ENCODE measurements at regions not wholly inside any gene's neighbourhood (a gene's known extent, or its start where the extent isn't known, plus 50 kb on each side); places are given as distances from the start of the nearest gene placed in this dataset.
A peak's percentile ranks its signal among the peaks of the same experiment; 100 is the strongest.

- ATAC-seq (ENCODE audit: poor library complexity) (no peak), DNase-seq (no peak)
- intact Hi-C loops (cut with DNase I): loop anchor here (5.0 to 10.0 kb wide), 2 partner anchors 92 to 225 kb away; partner anchors contain the start of genes ITGA1 and PELO
Observed at GRCh38 chr5:52692606-52693005, 95.1 kb upstream of the ITGA1 start.

- ATAC-seq (ENCODE audit: poor library complexity): peak; percentile 62
- DNase-seq: peak; percentile 48
- intact Hi-C loops (cut with DNase I): loop anchor here (5.0 to 10.0 kb wide), 2 partner anchors 92 to 224 kb away; partner anchors contain the start of genes ITGA1 and PELO
Observed at GRCh38 chr5:52693280-52693679, 94.4 kb upstream of the ITGA1 start.

GRCh38 chr5:52693836-52694235 is 93.9 kb upstream of the ITGA1 start:
- ATAC-seq (ENCODE audit: poor library complexity) (no peak), DNase-seq (no peak)
- intact Hi-C loops (cut with DNase I): loop anchor here (5.0 to 10.0 kb wide), 2 partner anchors 91 to 223 kb away; partner anchors contain the start of genes ITGA1 and PELO

- ATAC-seq (ENCODE audit: poor library complexity): no peak
- DNase-seq: no peak
- intact Hi-C loops (cut with DNase I): loop anchor here (5.0 to 10.0 kb wide), 2 partner anchors 90 to 223 kb away; partner anchors contain the start of genes ITGA1 and PELO
Observed at GRCh38 chr5:52694648-52695047, 93.1 kb upstream of the ITGA1 start.

GRCh38 chr5:52702877-52703276 is 84.8 kb upstream of the ITGA1 start:
- no peak for DNase-seq
- no peak for ATAC-seq (ENCODE audit: poor library complexity)
- intact Hi-C loops (cut with DNase I): no loop called here

GRCh38 chr5:52703321-52703720 is 84.4 kb upstream of the ITGA1 start:
- intact Hi-C loops (cut with DNase I): no loop called here
- ATAC-seq (ENCODE audit: poor library complexity): no peak
- DNase-seq: no peak

- DNase-seq (no peak), ATAC-seq (ENCODE audit: poor library complexity) (no peak)
- intact Hi-C loops (cut with DNase I): no loop called here
Observed at GRCh38 chr5:52705720-52706119, 82.0 kb upstream of the ITGA1 start.

- DNase-seq: no peak
- intact Hi-C loops (cut with DNase I): no loop called here
- no peak for ATAC-seq (ENCODE audit: poor library complexity)
Observed at GRCh38 chr5:52706775-52707174, 80.9 kb upstream of the ITGA1 start.

GRCh38 chr5:52707616-52708015 is 80.1 kb upstream of the ITGA1 start:
- DNase-seq (no peak), ATAC-seq (ENCODE audit: poor library complexity) (no peak)
- intact Hi-C loops (cut with DNase I): no loop called here

- ATAC-seq (ENCODE audit: poor library complexity) (no peak), DNase-seq (no peak)
- intact Hi-C loops (cut with DNase I): no loop called here
Observed at GRCh38 chr5:52708463-52708862, 79.3 kb upstream of the ITGA1 start.

GRCh38 chr5:52709167-52709925 is 78.4 kb upstream of the ITGA1 start:
- DNase-seq: no peak
- ATAC-seq (ENCODE audit: poor library complexity): no peak
- intact Hi-C loops (cut with DNase I): no loop called here

GRCh38 chr5:52710310-52710971 is 77.3 kb upstream of the ITGA1 start:
- no peak for ATAC-seq (ENCODE audit: poor library complexity)
- intact Hi-C loops (cut with DNase I): no loop called here
- DNase-seq: no peak

- intact Hi-C loops (cut with DNase I): no loop called here
- ATAC-seq (ENCODE audit: poor library complexity): no peak
- DNase-seq: no peak
Observed at GRCh38 chr5:52710972-52711596, 76.6 kb upstream of the ITGA1 start.

- intact Hi-C loops (cut with DNase I): no loop called here
- no peak for DNase-seq
- no peak for ATAC-seq (ENCODE audit: poor library complexity)
Observed at GRCh38 chr5:52712354-52712753, 75.4 kb upstream of the ITGA1 start.

GRCh38 chr5:52725065-52725746 is 62.5 kb upstream of the ITGA1 start:
- intact Hi-C loops (cut with DNase I): no loop called here
- ATAC-seq (ENCODE audit: poor library complexity): peak; percentile 49

GRCh38 chr5:52725808-52726207 is 61.9 kb upstream of the ITGA1 start:
- peak; percentile 46 for DNase-seq
- no peak for ATAC-seq (ENCODE audit: poor library complexity)
- intact Hi-C loops (cut with DNase I): no loop called here

More at GRCh38 chr5:52725065-52725746, 62.5 kb upstream of the ITGA1 start:
- no peak for DNase-seq

- no peak for ATAC-seq (ENCODE audit: poor library complexity)
- intact Hi-C loops (cut with DNase I): no loop called here
- DNase-seq: no peak
Observed at GRCh38 chr5:52727020-52727419, 60.7 kb upstream of the ITGA1 start.

GRCh38 chr5:52727576-52727975 is 60.1 kb upstream of the ITGA1 start:
- DNase-seq: no peak
- peak; percentile 57 for ATAC-seq (ENCODE audit: poor library complexity)
- intact Hi-C loops (cut with DNase I): no loop called here

GRCh38 chr5:52728224-52728623 is 59.5 kb upstream of the ITGA1 start:
- ATAC-seq (ENCODE audit: poor library complexity) (no peak), DNase-seq (no peak)
- intact Hi-C loops (cut with DNase I): no loop called here
